ENCODE measurements at regions not wholly inside any gene's neighbourhood (a gene's known extent, or its start where the extent isn't known, plus 50 kb on each side); places are given as distances from the start of the nearest gene placed in this dataset.

DNA sequence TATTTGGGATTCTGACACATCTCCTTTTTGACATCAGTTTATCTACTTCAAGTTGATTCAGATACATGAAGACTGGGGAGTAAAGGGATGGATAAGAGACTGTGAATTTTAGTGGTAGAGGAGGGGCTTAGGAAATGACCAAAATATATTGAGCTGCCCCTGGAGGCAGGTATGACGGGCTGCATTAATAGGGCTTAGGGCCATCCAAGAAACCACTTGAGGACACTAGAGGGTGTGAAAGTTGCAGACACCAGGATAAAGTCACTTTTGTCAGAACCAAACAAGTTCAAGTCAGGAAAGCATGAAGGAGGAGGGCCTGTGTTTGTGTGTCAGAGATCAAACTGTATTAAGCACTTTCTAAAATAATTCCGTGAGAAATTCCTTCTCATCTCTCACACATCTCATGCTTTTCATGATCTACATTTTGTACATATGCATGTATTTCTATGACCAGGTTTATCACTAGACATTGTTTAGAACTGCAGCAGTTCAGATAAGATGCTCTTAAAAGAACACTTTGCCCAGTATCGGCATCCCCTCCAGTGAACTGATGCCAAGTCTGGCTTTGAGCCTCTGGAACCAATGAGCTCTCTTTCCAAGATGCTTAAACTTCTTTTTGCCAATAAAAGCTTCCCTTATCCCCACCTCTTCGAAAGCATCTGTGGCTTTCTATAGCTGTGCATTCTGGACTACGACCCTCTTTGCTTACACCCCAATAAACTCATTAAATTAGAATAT, 136.9 kb downstream of the SLC38A1 start:
- no peak for DNase-seq

GRCh38 chr12:46127656-46128055, 137.3 kb upstream of the SCAF11 start:
- no peak for DNase-seq

GRCh38 chr12:46126050-46126727, 135.8 kb upstream of the SCAF11 start:
- DNase-seq = no peak

DNA sequence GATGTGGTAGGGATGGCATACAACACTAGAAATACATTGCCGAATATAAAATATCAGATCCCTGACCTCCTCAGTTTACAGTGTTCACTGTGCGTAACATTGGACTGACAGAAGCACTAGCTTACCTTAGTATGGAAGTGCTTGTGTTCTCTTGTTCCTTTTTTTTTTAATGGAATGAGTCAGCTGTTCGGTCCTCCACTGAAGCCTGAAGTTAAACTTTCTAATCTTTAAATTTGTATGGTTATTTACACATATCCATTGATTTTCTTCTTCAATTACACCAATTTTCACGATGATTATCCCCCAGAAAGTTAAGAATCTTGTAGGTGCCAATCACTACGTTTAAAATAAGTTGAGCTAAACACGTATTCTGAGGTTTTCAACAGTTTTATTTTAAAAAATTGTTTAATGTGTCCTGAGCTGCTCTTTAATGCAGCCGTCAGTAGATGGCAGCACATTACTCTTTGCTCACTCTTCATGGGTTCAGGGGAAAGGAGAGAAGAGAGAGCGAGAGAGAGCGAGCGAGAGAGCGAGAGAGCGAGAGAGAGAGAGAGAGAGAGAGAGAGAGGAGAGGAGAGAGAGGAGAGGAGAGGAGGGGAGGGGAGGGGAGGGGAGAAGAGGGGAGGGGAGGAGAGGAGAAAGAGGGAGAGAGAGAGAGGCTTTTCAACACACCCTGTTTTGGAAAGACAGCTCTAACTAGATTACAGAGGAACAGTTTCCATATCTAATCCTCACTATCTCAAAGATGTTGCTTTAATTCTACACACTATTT, 134.7 kb upstream of the SCAF11 start:
- DNase-seq = peak; percentile 68 to 83

GRCh38 chr12:46124132-46124847, 133.9 kb upstream of the SCAF11 start:
- DNase-seq = no peak

GRCh38 chr12:46112364-46112763, 122.0 kb upstream of the SCAF11 start:
- no peak for DNase-seq

DNA sequence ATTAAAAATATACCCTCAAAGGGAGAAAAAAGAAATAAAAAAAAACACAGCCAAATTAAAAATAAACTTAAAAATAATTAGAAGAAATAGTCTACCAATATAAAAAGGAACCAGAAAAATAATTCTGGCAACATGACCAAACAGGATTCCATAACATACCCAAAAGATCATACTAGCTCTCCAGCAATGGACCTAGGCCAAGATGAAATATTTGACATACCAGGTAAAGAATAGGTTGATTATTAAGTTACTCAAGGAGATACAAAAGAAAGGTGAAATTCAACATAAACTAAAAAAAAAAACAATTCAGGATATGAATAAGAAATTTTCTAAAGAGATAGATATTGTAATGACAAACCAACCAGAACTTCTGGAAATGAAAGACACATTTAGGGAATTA, 121.3 kb upstream of the SCAF11 start:
- DNase-seq = no peak

GRCh38 chr12:46110928-46111699, 120.7 kb upstream of the SCAF11 start:
- peak in 1 of 2 experiments; percentile 5 for DNase-seq

DNA sequence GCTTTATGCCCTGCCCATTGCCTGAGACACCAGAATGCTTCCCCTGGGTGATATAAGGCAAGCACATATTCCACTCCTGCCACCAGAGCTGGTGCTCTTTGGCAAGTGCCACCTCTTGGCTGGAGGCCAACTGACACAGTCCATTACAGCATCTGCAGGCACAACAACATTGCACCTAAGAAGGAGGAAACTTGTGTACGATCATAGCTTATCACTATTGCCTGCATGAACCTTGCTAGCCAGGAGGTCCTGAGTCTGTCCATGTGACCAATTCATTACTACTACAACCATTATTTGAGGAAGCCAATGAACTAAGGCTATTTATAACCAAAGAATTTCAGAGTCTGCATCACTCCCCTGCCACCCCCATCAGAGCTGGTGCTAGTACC, 119.8 kb upstream of the SCAF11 start:
- peak in 1 of 2 experiments; percentile 28 for DNase-seq

GRCh38 chr12:46109343-46110222, 119.2 kb upstream of the SCAF11 start:
- DNase-seq = no peak

DNA sequence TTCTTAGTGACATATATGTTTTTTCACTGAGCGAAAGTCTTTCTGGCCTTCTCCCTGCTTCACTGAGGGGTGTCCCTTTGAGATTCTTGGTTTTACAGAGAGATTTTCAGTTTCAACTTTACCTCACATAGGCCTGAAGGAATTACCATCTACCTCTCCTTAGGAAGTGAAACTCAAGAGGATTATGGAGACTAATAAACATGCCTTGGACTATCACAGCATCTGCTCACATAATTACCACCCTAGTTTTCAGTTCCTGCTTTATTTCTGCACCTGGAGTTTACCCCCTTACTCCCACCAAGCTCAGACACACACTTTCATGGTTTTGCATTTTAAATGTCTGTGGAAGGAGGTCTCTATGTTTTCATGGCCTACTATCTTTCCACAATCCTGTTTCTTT, 118.3 kb upstream of the SCAF11 start:
- DNase-seq = no peak

- no peak for DNase-seq
Observed at GRCh38 chr12:46107591-46107990, 117.2 kb upstream of the SCAF11 start.

- DNase-seq = no peak
Observed at GRCh38 chr12:46105735-46106134, 115.4 kb upstream of the SCAF11 start.

DNA sequence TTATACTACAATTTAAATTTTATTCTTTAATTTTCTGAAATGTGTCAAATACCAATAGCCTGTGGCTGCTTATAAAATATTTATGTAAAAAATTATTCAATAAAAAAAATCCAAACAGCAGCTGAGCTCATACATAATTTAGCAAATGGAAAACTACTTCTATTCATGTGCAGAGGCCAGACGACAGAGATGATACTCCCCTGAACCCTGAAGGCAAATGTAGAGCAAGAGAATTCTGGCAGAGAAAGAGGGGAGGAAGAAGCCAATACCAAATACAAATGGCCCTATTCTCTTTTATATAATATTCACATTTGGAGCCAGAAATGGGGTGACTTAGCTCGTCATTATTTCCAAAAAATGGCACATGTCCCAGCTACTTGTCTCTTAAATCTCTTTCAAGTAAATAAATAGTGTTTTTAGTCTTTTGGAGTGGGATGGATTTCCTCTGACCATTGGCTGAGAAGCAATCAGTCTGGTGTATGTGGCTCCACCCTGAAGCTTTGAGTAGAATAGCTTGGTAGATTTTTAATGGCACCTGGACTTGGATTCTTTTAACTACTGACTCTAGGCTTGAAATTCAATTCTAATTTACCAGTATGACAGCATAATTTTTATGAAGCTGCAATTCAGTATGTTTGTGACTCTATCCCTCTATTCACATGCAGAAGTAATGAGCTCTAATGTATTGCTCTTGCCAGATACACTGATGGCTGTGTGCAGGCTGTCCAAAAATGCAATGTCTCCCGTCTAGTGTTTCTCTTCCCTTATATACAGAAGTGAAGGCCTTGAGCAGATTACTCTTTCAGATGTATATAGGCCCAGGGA, 113.4 kb upstream of the SCAF11 start:
- no peak for DNase-seq

GRCh38 chr12:46101485-46101869, 111.1 kb upstream of the SCAF11 start:
- DNase-seq = no peak

GRCh38 chr12:46100551-46101484, 110.4 kb upstream of the SCAF11 start:
- no peak for DNase-seq

GRCh38 chr12:46089414-46090162, 99.2 kb upstream of the SCAF11 start:
- DNase-seq = no peak

DNA sequence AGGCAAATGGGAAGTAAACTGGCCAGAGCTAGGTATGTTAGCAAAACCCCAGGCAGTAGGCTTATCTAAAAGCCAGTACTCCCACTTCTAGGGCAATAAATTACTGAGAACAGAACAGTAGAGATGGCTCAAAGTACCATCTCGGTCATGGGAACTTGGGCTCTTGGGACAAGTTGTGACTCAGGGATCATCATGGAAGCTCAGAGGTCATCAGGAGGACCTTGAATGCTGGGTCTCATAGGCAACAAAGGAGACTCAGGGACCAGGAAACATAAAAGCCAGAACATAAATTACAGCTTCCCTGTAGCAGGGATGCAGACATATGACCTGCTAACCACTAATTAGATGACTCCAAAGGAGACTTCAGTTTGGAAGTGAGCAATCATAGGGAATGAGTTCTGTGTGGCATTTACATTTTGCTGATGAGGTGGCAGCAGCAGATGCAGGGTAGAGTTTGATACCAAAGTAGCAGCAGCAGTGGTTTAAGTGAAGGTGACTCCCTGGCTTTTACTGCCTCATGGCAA, 97.6 kb upstream of the SCAF11 start:
- no peak for DNase-seq
